Keratinocyte (primary cell): ENCODE measurements at regions not wholly inside any gene's neighbourhood (a gene's known extent, or its start where the extent isn't known, plus 50 kb on each side); places are given as distances from the start of the nearest gene placed in this dataset.

ENCODE experiments used
- DNase-seq: peaks from one replicate; pipeline ENCODE4 v3.0.0-alpha.2; 2011; ENCODE audit warnings: low read depth, missing footprints, low spot score
- FAIRE-seq: peaks from 2 replicates; lab custom pipeline; 2011; peaks lifted over from hg19 to GRCh38; lab: Jason Lieb, UNC
- H2AFZ ChIP-seq: 2 replicates; pipeline ENCODE4 v1.6.0; 2012; ENCODE audit warnings: low read length, control low read depth, inconsistent platforms; ENCODE audit not compliant: control insufficient read depth
- H3K27ac ChIP-seq: 2 replicates; pipeline ENCODE4 v1.5.1; 2011; ENCODE audit warnings: low read length; ENCODE audit not compliant: control insufficient read depth, insufficient read depth
- H3K27me3 ChIP-seq: 3 replicates; pipeline ENCODE4 v1.6.0; 2011; ENCODE audit warnings: low read length; ENCODE audit not compliant: control insufficient read depth, insufficient read depth; ENCODE audit errors: extremely low read depth
- H3K36me3 ChIP-seq, 2 experiments: 2 replicates in 1 of 2; 3 replicates in 1 of 2; pipeline ENCODE4 v1.5.1; 2011; ENCODE audit warnings: low read length in 2 of 2, mild to moderate bottlenecking in 1 of 2; ENCODE audit not compliant: control insufficient read depth in 2 of 2, insufficient read depth in 2 of 2; ENCODE audit errors: extremely low read depth in 1 of 2
- H3K4me1 ChIP-seq: 3 replicates; pipeline ENCODE4 v1.5.1; 2011; ENCODE audit warnings: low read length; ENCODE audit not compliant: control insufficient read depth, insufficient read depth; ENCODE audit errors: extremely low read depth
- H3K4me2 ChIP-seq: 3 replicates; pipeline ENCODE4 v1.6.0; 2011; ENCODE audit warnings: low read depth, low read length; ENCODE audit not compliant: control insufficient read depth, insufficient read depth; ENCODE audit errors: extremely low read depth
- H3K4me3 ChIP-seq, 3 experiments: fragments of 200-600 bp in 1 of 3; sonication (generic) in 1 of 3; 2 replicates in 2 of 3; 3 replicates in 1 of 3; pipeline ENCODE4 v1.5.1; 2011 to 2016; ENCODE audit warnings: low read length in 3 of 3, mild to moderate bottlenecking in 3 of 3, control low read depth in 2 of 3, inconsistent platforms in 1 of 3, low read depth in 1 of 3, mixed read lengths in 1 of 3, mixed run types in 1 of 3, moderate library complexity in 1 of 3; ENCODE audit not compliant: control insufficient read depth in 2 of 3, insufficient read depth in 2 of 3; ENCODE audit errors: extremely low read depth in 1 of 3
- H3K79me2 ChIP-seq: 2 replicates; pipeline ENCODE4 v1.6.0; 2012; ENCODE audit warnings: low read length; ENCODE audit not compliant: control insufficient read depth, insufficient read depth
- H3K9ac ChIP-seq: 3 replicates; pipeline ENCODE4 v1.6.0; 2011; ENCODE audit warnings: low read length; ENCODE audit not compliant: control insufficient read depth, insufficient read depth; ENCODE audit errors: extremely low read depth
- H3K9me1 ChIP-seq: 3 replicates; pipeline ENCODE4 v1.6.0; 2011; ENCODE audit warnings: low read length; ENCODE audit not compliant: control insufficient read depth, insufficient read depth; ENCODE audit errors: extremely low read depth
- H3K9me3 ChIP-seq: 2 replicates; pipeline ENCODE4 v1.5.1; 2012; ENCODE audit warnings: low read depth, low read length; ENCODE audit not compliant: control insufficient read depth
- H4K20me1 ChIP-seq: 3 replicates; pipeline ENCODE4 v1.6.0; 2011; ENCODE audit warnings: low read length; ENCODE audit not compliant: control insufficient read depth, insufficient read depth; ENCODE audit errors: extremely low read depth
- CTCF ChIP-seq, 3 experiments: IDR thresholded peaks in 1 of 3; conservative IDR thresholded peaks in 1 of 3; optimal IDR thresholded peaks in 1 of 3; 2 replicates in 2 of 3; 3 replicates in 1 of 3; pipeline versions ENCODE3 to v1.5.1; 2011; ENCODE audit warnings: low read length in 3 of 3, mild to moderate bottlenecking in 3 of 3, moderate library complexity in 2 of 3, control low read depth in 1 of 3, inconsistent platforms in 1 of 3; ENCODE audit not compliant: insufficient read depth in 2 of 3; ENCODE audit errors: extremely low read depth in 1 of 3
- EZH2 ChIP-seq: IDR thresholded peaks from one replicate; pipeline ENCODE4 v1.6.1; 2012; ENCODE audit warnings: inconsistent platforms, mild to moderate bottlenecking, low read length, moderate library complexity
- dilution Hi-C: fragments of 300-500 bp; cut with MboI; formaldehyde crosslinking; loops from one replicate; pipeline ENCODE4 v1.7.0; 2020; ENCODE audit warnings: low sequenced_read_pairs; ENCODE audit not compliant: extremely low pct_ligation_motif_present

- Histone ChIP-seq H3K4me3 (no peak overlapping the region), H3K27ac (no peak overlapping the region)
These were observed 178.1 kb downstream of the MREG start for GRCh38 chr2:215835231-215835630.

GRCh38 chr2:215833531-215834162 lies 179.7 kb downstream of the MREG start:
- FAIRE-seq (no peak), DNase-seq (no peak)
- dilution Hi-C loops, result no loop called here
- Histone ChIP-seq H3K4me1 (peaks cover 3% of the 10 kb centered on the region), H3K4me3 (no peak overlapping the region), H3K9ac (no peak overlapping the region), H3K27me3 (no peaks in the 10 kb centered on the region), H3K4me2 (no peak overlapping the region), H4K20me1 (no peaks in the 10 kb centered on the region), H3K27ac (no peak overlapping the region), H3K79me2 (no peaks in the 10 kb centered on the region), H3K36me3 (no peaks in the 10 kb centered on the region), H3K9me3 (no peaks in the 10 kb centered on the region), H3K9me1 (no peaks in the 10 kb centered on the region), H2AFZ (no peak overlapping the region)
- TF ChIP-seq EZH2 (no peak), CTCF (optimal IDR thresholded peaks at IDR 0.05 in 1 of 3, IDR thresholded peaks at IDR 0.05 in 1 of 3, conservative IDR thresholded peaks at IDR 0.05 in 1 of 3; ENCODE audit: extremely low read depth in 1 of 3, insufficient read depth in 2 of 3, low read length in 3 of 3) (no peak)

More at GRCh38 chr2:215835231-215835630, 178.1 kb downstream of the MREG start:
- Histone ChIP-seq H4K20me1 (no peaks in the 10 kb centered on the region), H3K4me1 (peaks cover 2% of the 10 kb centered on the region), H3K36me3 (no peaks in the 10 kb centered on the region), H3K27me3 (no peaks in the 10 kb centered on the region), H3K9ac (no peak overlapping the region), H3K4me2 (no peak overlapping the region), H3K9me3 (no peaks in the 10 kb centered on the region), H3K79me2 (no peaks in the 10 kb centered on the region), H3K9me1 (no peaks in the 10 kb centered on the region), H2AFZ (no peak overlapping the region)
- FAIRE-seq, result no peak
- no peak for DNase-seq
- dilution Hi-C loops, result no loop called here
- TF ChIP-seq EZH2 (no peak), CTCF (optimal IDR thresholded peaks at IDR 0.05 in 1 of 3, IDR thresholded peaks at IDR 0.05 in 1 of 3, conservative IDR thresholded peaks at IDR 0.05 in 1 of 3; ENCODE audit: extremely low read depth in 1 of 3, insufficient read depth in 2 of 3, low read length in 3 of 3) (no peak)
